Esophagus mucosa (tissue), 1 donor: ENCODE measurements at regions not wholly inside any gene's neighbourhood (a gene's known extent, or its start where the extent isn't known, plus 50 kb on each side); places are given as distances from the start of the nearest gene placed in this dataset.

Source experiments
- ATAC-seq: fragments of 200-7000 bp; cut with Tn5 transposase; one replicate; pipeline ENCODE4 v1.9.1; 2020
- donor health status: DM: yes; HTN: yes; CAD: no.

DNA sequence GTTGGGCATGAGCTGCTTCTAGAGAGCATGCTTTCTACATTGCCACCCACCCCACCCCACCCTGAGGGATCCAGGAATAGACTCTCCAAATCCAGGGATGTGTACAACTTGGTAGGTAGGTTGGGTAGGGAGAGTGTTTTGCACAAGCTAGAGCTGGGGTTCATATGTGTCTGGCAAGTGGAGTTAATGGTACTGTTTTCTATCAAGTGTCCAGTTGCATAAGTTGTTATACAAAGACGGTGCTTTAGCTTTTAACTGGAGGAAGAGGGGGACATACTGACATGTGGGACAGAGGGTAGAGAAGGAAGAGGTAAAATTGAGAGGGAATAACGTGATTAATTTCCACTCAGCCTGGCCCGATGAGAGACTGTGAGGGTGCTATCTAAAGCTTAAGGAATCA, 51.0 kb upstream of the TNC start:
- ATAC-seq = no peak

DNA sequence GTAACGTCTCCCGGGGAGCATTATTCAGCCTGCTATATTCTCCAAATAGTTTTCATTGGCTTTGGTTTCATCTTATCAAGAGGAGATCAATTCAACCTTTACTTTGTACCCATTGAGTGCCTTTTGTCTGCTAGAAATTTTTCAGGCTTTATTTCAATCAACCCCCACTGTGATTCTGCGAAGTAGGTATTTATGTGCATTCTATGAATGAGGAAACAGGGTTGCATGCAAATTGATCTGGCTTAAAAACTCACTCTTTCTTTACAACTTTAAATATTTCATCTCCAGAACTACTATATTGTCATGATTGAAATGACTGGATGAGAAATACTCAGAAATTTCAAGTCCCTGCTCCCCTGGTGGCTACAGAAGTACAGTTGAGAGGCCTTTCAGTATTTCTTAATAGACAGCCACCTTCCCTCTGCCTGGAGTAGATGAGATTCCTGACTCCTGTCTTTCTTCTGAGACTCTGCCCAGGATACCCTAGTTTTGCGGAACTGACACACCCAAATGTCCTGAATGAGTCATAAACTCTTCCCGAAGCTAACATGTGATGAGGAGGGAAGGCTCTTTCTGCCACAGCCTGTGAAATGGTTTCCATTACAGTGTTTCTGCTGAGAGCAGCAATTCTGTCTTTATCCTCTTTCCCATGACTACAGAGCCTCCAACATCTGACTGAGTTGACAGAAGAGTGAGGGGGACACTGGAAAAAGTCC, 52.6 kb upstream of the TNC start:
- peak; percentile 76 for ATAC-seq

DNA sequence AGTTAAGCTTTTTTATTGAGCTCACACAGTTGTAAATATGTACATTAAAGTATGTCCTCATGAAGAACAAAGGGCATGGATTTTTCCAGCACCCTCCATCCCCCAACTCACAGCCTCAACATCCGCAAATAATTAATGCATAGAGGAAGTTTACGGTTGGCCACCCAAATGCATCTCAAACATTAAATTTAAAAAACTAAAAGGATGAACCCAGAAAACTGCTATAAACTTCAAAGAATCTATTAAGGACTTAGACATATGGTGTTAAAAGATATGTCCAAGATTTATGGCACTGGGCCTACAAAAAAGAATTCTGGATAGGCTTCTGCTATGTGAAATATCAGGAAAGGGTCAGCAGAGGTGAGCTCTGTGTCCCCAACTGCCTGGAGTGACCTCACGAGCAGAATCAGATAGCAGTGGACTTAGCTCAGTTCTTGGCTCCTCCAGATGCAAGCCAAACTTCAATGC, 54.0 kb upstream of the TNC start:
- ATAC-seq = no peak

DNA sequence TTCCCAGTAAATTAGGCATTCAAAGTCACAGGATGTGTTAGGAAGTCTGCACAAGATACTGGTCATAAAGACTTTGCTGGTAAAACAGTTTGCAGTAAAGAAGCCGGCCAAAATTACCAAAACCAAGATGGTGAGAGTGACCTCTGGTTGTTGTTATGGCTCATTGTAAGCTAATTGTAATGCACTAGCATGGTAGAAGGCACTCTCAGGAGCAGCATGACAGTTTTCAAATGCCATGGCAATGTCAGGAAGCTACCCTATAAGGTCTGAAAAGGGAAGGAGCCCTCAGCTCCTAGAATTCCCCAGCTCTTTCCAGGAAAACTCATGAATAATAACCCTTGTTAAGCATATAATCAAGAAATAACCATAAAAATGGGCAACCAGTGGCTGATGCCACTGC, 64.3 kb upstream of the TNC start:
- no peak for ATAC-seq

DNA sequence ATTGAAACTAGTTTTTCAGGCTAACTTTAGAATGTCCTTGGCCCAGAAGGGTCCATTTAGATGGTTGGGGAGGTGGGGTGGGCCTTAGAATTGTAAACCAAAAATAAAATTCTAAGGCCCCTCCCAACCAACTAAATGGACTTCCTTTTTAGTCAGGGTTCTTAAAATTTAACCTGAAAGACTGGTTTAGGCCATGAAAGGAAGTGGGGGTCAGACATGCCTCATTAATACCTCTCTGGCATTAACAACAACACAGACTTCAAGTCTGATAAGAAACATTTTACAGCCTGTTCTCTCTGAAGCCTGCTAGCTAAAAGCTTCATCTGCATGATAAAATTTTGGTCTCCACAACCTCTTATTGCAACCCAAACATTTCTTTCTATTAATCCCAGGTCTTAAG, 65.5 kb upstream of the TNC start:
- no peak for ATAC-seq

DNA sequence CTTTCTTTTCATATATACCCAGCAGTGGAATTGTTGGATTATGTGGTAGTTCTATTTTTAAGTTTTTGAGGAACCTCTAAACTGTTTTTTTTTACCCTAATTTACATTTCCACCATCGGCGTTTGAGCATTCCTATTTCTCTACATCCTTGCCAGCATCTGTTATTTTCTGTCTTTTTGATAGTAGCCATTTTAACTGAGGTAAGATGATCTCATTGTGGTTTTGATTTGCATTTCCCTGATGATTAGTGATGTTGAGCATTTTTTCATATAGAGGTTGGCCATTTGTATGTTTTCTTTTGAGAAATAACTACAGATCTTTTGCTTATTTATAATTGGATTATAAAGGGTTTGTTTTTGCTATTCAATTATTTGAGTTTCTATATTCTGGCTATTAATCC, 71.7 kb upstream of the TNC start:
- ATAC-seq = no peak

DNA sequence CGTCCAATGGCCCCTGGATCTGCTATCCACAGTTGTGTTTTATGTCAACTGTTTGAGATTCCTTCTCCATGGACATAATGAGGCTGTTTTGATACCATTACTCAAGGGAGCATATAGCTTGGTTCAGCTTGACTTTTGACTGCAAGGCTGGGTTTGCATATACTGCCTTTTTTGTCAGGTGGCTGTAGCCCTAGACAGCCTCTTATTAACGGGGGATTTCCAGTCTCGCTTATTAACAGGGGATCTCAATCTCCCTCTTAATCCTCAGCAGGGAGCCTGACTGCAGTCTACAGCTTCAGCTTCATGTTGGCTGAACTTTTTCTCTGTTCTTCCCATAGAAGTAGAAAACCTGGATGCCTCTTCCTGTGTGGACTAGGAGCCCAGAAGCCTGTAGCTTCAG, 73.7 kb upstream of the TNC start:
- no peak for ATAC-seq

DNA sequence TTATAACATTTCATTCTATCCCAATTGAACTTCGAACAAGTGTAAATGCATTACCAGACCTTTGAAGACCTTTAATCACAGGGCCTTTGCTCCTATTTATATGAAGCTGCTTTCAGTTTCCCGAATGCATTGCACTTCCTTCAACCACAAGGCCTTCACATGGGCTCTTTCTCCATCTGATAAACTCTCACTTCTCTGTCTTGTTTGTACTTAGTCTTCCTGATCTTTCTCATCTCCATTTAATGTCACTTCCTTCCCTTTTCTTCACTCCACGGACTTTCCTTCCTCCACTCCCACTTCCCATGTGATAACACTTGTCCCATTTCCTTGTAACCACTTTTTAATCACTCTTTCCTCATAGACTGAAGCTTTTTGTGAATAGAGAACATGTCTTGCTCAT, 74.3 kb upstream of the TNC start:
- no peak for ATAC-seq

DNA sequence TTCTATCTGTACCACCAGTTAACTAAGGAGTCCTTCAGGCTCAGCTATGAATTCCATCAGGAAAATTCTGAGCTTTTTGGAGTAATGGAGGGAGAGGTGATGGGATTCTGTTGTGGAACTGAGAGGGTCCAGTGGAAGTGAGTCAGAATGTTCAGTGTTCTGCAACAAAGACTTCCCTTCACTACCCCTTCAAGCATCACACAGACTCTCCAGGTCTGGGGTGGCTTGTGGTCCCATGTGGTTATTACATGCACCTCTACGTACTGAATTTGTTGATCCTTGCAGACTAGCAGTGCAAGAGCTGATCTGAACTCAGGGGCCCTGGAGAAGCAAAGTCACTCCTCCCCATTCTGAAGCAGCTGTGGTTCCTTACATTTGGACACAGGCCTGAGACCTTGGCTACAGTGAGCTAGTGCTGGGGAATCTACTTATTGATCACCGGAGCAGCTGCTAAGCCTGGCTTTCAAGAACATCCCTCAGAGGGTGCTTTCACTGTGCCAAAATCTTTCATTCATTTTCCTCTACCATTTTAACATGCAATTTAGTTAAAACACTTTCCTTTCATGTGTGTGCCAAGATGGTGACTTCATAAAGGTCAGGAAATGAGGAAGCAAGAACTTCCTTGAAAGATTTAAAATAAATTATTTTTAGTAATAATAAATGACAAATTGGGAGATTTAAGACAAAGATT, 75.0 kb upstream of the TNC start:
- ATAC-seq = no peak

DNA sequence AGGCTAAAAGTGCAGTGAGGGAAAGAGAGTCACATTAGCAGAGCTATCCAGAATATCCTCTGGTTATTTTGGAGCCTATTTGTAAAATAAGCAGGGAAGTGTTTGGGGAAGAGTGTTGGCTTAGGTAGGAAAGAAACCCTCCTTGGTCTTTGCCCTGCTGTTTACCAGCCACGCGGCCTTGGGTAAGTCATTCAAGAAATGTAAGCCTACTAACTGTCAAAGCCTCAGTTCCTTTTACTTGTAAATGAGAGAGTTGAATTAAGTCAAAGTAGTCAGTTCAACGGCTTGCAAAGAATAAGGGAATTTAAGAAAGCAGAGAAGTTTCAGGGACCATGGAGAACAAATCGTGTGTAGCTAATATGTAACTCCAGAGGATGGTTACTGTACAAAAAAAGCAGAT, 75.8 kb upstream of the TNC start:
- ATAC-seq = no peak

DNA sequence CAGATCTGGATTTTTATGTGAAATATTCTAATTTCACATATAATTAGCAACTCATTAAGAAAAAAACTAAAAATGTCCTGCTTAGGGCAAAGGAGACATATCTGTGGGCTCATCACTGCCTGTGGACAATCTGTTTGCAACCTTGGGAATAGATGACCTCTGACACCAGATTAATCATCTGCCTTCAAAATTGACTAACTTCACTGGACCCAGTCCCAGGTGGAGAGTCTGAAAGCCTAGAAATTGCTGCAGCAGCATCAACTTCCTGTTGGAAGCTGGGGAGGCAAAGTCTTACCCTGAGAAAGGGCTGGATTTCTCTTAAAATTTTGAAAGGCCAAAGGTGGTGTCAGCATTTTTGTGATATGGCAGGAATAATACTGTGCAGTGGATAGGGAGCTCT, 76.3 kb upstream of the TNC start:
- ATAC-seq = no peak

DNA sequence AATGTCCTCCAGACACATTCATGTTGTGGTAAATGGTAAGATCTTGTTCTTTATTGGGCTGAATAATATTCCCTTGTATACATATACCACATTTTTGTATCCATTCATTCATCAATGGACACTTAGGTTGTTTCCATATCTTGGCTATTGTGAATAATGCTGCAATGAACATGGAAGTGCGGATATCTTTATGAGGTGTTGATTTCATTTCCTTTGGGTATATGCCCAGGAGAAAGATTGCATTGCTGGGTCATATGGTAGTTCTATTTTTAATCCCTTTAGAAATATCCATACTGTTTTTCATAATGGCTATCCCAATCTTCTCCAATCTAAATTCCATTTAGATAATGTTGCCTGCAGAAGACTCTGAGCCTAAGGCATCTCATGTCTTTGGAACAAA, 78.0 kb upstream of the TNC start:
- ATAC-seq = no peak

DNA sequence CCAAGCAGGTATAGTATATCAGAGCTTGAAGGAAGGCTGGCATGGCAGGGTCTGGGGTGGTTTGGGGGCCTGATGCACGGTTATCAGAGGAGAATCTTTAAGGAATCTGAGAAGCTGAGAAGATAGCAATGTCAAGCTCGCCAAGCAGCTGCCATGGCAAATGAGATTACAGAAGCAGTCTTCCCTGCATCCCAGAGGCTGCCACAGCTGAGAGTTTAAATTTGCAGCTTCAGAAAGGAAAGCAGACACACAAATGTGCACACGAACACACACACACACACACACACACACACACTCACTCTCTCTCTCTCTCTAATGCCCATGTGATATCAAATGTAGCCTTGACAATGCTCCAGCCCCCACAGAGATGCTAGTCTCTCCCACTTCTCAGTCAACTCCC, 79.0 kb upstream of the TNC start:
- no peak for ATAC-seq

DNA sequence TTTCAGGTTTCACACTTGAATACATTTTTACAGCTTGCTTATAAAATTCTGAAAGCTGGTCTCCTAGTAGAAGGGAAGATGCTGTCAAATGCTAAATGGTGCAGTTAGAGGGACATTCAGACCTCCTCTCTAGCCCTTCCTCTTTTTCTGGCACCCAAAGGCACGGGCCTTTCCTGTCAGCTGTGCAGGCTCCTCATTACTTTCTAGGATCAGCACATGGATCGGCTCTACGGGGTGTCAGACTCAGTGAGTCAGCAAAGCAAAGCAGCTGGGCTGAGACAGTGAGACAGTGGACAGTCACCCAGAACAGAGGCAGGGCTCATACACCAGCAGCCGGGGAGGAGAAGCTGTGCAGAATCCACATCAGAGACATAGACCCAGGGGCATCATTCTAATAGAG, 80.0 kb upstream of the TNC start:
- ATAC-seq = peak; percentile 84

DNA sequence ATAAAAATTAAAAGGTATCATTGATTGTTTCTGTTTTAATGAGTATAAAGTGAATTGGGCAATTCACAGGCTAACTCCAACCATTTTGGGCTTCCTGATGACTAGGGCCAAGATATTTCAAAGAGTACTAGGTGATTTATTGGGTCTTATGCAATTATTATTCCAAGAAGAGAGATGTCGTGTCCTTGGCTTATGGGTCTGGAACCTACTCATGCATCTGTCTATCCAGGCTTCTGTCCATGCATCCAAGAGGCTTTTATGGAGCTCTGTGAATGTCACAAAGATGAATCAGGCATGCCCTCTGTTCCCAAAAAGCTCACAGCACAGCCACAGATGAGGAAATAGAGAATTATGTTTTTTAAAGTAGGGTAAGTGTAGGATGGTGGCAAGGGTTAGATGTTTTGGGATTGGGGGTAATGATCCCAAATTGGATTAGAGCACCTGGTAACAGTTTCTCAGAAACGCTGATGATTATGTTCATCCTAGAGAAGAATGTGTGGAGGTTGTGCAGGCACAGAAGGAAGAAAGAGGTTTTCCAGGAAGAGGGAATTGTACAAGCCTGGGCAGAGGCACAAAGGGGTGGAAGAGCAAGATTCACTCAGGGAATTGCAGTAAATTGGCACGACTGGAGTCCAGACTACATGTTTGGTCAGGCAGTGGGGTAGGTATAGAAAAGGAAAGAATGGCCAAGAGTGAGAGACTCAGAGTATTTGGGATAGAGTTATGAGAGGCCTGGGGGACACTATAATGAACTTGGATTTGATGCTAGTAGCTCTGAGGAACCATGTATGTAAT, 83.0 kb upstream of the TNC start:
- no peak for ATAC-seq

DNA sequence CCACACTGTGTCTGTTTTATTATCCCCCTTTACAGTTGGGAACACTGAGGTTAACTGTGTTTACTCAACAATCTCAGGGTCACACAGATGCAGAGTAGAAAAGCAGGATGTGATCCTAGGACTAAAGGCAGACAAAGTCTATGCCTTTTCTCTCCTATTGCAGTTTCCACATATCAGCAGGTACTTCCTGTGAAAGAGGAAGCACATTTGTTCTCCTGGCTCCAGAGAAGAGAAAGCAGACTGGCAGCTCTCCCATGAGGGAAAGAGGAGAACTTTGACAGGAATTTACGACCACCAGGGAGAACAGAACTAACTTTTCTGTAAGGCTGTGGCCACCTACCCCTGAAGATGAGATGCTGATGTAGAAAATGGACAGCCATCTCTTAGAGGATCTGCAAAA, 84.2 kb upstream of the TNC start:
- no peak for ATAC-seq

DNA sequence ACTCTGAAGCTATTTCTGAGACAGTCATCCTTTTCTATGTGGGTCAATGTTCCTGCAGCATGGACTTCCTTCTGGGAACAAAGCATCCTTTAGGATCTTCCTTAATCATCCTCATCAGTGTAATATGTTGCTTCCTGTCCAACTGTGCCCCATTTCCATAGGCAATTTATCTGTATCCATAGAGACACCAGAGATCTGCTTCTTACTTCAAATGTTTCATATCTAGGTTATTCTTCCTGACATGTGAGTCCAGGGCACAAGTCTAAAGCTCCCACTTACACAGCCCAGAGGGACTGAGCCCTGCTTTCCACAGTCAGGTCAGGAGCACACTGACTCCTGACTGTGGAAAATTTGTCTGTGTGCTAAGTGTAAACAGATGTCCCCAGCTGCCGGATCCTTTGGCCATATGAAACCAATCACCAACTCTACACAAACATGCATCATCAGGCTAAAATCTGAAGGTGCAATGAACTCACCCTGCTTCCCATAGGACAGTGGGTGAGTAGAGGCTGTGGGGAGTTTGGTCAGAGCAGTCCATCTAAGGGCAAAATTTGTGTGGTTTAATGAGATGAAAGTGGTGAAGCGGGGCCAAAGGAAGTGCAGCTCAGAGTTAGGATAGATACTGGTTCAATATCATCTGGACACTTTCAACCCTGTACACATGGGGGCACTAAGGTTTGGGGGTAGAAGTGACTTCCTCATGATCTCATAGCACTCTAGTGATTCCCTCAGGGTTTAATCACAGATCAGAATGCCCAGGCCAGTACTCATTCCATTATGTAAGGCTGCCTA, 85.2 kb upstream of the TNC start:
- no peak for ATAC-seq

DNA sequence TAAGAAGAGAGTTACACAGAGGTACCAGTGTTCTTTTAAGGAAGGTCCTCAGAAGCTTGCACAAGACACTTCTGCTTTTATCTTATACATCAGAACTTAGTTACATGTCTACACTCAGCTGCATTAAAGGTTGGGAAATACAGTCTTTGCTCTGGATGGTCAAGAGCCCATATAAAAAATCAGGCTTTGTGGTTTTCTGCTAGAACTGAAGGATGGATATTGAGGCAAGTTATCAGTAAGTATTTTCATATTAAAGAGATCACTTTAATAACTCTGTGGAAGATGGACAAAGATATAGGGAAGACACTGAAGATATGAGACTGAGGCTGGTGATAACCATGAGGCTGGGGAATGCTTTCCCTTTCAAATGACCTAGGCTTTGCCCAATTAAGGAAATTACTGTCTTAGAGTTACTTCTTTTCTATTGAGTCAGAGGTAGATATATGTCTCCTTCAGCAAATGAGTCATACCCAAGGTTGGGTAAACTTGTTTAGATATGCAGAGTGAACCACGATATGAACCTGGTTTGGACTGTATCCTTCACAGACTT, 87.0 kb upstream of the TNC start:
- ATAC-seq = peak; percentile 91

DNA sequence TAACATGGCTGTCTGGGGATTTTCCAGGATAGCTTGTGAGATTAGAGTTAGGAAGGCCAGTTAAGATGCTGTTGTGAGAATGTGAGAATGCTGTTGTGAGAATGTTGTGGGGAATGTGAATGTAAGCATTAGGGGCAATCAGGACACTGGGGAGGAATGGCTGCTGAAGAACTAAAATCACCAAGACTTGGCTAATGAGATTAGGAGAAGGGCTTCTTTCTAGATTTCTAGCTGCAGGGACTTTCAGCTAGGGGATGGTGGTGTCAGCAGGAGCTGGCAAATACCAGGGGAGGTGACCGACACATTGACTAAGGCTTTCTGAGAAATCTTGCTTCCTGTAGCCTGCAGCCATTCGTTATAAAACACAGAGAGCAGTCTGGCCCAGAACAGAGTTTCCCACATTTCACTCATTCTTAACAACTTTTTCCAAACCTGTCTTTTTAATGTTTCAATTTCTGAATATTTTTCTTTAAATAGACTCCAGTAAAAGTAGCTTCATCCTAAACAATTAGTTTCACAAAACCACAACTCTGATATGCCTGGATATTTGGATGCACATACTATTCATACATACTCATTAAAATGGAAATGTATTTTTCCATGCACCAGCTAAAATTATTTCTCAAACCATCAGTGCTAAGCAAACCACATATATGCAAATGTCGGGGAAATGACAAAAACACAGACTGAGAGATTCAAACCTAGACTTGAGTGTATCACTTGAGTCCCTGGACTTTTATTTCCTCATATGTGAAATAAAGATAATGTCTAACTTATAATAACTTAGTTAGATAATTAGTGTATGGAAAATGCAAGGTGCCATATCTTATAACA, 89.3 kb upstream of the TNC start:
- ATAC-seq = no peak

DNA sequence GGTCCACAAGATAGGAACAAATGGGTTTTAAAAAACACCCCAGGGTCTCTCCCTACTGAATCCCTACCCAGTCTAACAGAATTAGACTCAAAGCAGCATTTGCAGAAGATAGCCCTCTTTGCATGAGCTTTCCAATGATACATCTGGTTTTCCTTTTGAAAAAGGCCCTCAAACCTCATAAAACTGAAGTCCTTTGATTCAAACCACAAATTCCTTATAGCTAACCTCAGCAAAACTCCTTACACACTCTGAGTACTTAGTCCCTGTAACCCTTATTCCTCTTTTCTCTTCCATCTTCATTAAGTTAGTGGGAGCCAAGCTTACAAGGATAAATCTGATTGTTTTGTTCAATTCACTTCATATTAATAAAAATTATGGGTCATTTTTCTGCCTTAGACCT, 90.5 kb upstream of the TNC start:
- ATAC-seq = no peak

DNA sequence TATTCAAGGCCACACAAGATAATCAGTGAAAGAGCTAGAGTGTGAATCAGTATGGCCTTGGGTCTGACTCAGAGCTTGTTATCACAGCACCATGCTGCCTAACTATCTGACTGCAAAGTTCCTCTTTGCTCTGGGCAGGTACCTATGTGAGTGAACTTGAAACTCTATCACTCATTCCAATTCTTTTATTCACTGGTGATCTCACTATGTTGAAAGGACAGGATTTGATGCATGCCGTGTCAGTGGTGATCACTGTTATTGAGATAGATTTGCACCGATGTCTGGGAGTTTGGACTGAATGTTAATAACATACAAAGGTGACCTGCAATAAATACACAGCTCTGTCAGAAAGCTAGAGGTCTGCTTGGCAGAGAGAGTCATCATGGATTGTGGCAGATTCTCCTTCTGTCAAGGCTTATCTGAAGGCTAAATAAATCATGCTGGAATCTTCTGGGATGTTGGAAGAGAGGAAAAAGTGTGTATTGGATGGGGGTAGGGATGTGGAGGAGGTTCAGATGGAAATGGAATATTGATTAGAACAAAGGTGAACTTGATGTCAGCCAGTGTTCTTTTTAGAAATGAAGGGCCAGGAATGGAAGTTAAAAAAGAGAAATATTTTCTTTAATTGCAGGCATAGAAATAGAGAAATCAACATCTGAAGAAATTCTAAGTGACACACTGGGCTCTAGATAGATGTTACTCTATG, 91.8 kb upstream of the TNC start:
- ATAC-seq = peak; percentile 50
